Thyroid gland (tissue), 4 donors: ENCODE measurements at regions not wholly inside any gene's neighbourhood (a gene's known extent, or its start where the extent isn't known, plus 50 kb on each side); places are given as distances from the start of the nearest gene placed in this dataset.

Source experiments
- CTCF ChIP-seq, 6 experiments: fragments of 200-600 bp in 3 of 6; fragments of 450-650 bp in 3 of 6; sonication (generic) in 3 of 6; IDR thresholded peaks; one replicate each; pipeline ENCODE4 v1.5.1; 2016 to 2019; ENCODE audit warnings: antibody characterized with exemption in 6 of 6, mild to moderate bottlenecking in 2 of 6, inconsistent platforms in 1 of 6, moderate library complexity in 1 of 6
- POLR2A ChIP-seq, 2 donors: fragments of 450-650 bp; IDR thresholded peaks; one replicate each; pipeline ENCODE4 v1.6.1; 2017; ENCODE audit warnings: antibody characterized with exemption in 2 of 2, mild to moderate bottlenecking in 2 of 2, moderate library complexity in 1 of 2

GRCh38 chr3:153469162-153469561, 307.1 kb downstream of the RAP2B start:
- TF ChIP-seq POLR2A (IDR thresholded peaks at IDR 0.05) (no peak), CTCF (IDR thresholded peaks at IDR 0.05) (no peak)
